Suprapubic skin (tissue), 3 donors: ENCODE measurements at regions not wholly inside any gene's neighbourhood (a gene's known extent, or its start where the extent isn't known, plus 50 kb on each side); places are given as distances from the start of the nearest gene placed in this dataset.

ENCODE experiments used
- POLR2A ChIP-seq, 2 donors: fragments of 450-650 bp; IDR thresholded peaks; one replicate each; pipeline ENCODE4 v1.6.1; 2017; ENCODE audit warnings: antibody characterized with exemption in 2 of 2, mild to moderate bottlenecking in 2 of 2, moderate library complexity in 2 of 2
- TF ChIP-seq, protein P1 (sequence below), 2 donors: fragments of 200-600 bp in 1 of 2; fragments of 450-650 bp in 1 of 2; sonication (generic) in 1 of 2; IDR thresholded peaks; one replicate each; pipeline ENCODE4 v1.5.1; 2016 to 2019; ENCODE audit warnings: antibody characterized with exemption in 2 of 2, mild to moderate bottlenecking in 1 of 2, moderate library complexity in 1 of 2

DNA sequence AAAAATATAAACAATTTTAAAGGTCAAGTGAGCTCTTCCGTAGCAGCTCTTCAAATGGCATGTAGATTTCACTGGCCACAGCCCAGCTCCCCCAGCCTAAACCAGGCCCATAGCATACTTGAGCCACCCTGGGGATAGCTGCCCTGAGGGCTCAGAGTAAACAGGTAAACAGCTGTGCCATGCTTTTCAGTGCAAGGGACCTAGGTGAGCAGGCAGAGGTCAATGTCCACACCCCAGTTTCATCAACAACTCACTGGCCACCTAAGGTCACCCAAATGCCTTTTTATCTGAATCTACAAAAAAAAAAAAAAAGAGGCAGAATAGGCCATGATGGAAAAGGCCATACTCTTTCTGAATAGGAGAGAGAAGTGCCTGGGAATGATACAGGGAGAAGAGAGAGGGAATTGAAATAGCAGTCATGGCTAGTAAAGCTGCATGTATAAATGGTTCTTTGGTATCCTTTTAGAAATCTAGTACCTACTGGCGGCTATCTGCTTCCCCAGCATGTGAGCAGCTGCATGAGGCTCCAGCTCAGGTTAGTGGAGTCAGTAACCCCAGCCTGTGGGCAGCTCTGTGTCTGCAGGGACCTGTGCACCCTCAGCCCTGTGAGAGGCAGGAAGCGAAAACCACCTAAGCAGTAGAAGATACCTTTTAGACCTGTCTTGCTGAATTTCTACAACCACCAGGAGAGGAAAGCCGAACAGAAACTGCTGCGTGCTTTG, 77.0 kb downstream of the FOXA2 start:
- TF ChIP-seq, protein P1, sequence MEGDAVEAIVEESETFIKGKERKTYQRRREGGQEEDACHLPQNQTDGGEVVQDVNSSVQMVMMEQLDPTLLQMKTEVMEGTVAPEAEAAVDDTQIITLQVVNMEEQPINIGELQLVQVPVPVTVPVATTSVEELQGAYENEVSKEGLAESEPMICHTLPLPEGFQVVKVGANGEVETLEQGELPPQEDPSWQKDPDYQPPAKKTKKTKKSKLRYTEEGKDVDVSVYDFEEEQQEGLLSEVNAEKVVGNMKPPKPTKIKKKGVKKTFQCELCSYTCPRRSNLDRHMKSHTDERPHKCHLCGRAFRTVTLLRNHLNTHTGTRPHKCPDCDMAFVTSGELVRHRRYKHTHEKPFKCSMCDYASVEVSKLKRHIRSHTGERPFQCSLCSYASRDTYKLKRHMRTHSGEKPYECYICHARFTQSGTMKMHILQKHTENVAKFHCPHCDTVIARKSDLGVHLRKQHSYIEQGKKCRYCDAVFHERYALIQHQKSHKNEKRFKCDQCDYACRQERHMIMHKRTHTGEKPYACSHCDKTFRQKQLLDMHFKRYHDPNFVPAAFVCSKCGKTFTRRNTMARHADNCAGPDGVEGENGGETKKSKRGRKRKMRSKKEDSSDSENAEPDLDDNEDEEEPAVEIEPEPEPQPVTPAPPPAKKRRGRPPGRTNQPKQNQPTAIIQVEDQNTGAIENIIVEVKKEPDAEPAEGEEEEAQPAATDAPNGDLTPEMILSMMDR (IDR thresholded peaks at IDR 0.05) = no peak
- TF ChIP-seq POLR2A (IDR thresholded peaks at IDR 0.05) = no peak
